Mammary epithelial cell (primary cell): ENCODE measurements at regions not wholly inside any gene's neighbourhood (a gene's known extent, or its start where the extent isn't known, plus 50 kb on each side); places are given as distances from the start of the nearest gene placed in this dataset.

Experiments used
- EZH2 ChIP-seq: IDR thresholded peaks from 2 replicates; pipeline ENCODE4 v1.6.1; 2012; ENCODE audit warnings: low read length, inconsistent platforms, borderline replicate concordance
- TF ChIP-seq, protein P1 (sequence below), 2 donors: IDR thresholded peaks in 1 of 2; conservative IDR thresholded peaks in 1 of 2; 2 replicates each; pipeline ENCODE4 v1.5.1; 2011 to 2012; ENCODE audit warnings: inconsistent platforms in 2 of 2, low read length in 2 of 2, mild to moderate bottlenecking in 2 of 2, control low read depth in 1 of 2, low read depth in 1 of 2; ENCODE audit not compliant: insufficient read depth in 1 of 2; ENCODE audit errors: extremely low read depth in 1 of 2

DNA sequence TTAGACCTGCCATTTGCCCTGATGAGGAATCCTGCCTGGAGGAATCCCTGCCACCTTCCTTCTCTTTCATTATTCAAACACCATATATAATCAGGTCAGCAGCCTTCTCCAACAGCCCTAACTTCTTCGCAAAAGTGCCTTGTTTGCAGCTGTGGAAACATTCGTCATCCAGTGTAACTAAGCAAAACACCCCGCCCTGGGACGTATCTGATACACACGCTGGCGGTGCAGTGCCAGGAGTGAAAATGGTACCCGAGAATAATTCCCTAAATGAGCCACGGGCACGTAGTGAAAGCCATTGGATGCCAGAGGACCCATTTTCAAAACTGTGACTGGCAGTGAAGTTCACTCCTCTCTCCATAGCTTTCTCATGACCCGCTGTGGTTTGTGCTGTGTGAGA is 73.7 kb downstream of the IRX3 start:
- TF ChIP-seq, protein P1, sequence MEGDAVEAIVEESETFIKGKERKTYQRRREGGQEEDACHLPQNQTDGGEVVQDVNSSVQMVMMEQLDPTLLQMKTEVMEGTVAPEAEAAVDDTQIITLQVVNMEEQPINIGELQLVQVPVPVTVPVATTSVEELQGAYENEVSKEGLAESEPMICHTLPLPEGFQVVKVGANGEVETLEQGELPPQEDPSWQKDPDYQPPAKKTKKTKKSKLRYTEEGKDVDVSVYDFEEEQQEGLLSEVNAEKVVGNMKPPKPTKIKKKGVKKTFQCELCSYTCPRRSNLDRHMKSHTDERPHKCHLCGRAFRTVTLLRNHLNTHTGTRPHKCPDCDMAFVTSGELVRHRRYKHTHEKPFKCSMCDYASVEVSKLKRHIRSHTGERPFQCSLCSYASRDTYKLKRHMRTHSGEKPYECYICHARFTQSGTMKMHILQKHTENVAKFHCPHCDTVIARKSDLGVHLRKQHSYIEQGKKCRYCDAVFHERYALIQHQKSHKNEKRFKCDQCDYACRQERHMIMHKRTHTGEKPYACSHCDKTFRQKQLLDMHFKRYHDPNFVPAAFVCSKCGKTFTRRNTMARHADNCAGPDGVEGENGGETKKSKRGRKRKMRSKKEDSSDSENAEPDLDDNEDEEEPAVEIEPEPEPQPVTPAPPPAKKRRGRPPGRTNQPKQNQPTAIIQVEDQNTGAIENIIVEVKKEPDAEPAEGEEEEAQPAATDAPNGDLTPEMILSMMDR (conservative IDR thresholded peaks at IDR 0.05 in 1 of 2, IDR thresholded peaks at IDR 0.05 in 1 of 2; ENCODE audit: extremely low read depth in 1 of 2, insufficient read depth in 1 of 2, low read depth in 1 of 2, low read length in 2 of 2) = no peak
- TF ChIP-seq EZH2 = no peak
